ENCODE measurements at regions not wholly inside any gene's neighbourhood (a gene's known extent, or its start where the extent isn't known, plus 50 kb on each side); places are given as distances from the start of the nearest gene placed in this dataset.

- ChIA-PET POLR2A (no interaction called here), CTCF (interaction anchor here (0.6 to 7.7 kb wide), 41 partner anchors 8 to 541 kb away, joined by 3 to 130 read pairs (median 5); partner anchors contain the start of gene TRUB1)
- Histone ChIP-seq H3K9me3 (ENCODE audit: control insufficient read depth, insufficient read depth, low read length) (no peaks in the 10 kb centered on the region), H3K27me3 (ENCODE audit: control insufficient read depth, insufficient read depth, low read length) (no peaks in the 10 kb centered on the region), H3K4me3 (ENCODE audit: low read depth, low read length) (no peak overlapping the region), H3K27ac (ENCODE audit: low read depth, low read length) (no peak overlapping the region)
- DNase-seq (ENCODE audit: low read depth, low spot score) = no peak
- no peak for TF ChIP-seq CTCF (IDR thresholded peaks at IDR 0.05; ENCODE audit: low read depth, low read length)
These were observed 55.7 kb downstream of the FHIP2A start for GRCh38 chr10:114877301-114877644.

DNA sequence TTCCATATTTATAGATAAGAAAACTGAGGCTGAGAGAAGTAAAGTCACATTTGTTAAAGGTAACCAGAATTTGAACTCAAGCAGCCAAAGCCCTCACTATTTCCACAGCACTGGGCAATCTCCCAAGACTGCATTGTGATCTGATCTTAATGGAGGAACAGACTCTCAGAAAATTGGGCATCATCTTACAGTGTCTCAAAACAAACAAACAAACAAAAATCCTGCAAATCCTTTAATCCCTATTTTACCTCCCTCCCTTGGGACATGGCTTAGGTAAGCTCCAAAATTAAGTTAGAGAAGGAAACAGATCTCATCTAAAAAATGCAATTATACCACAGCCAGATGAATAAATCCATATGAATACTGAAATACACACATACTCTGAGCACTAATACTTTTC is 57.5 kb downstream of the FHIP2A start:
- Histone ChIP-seq H3K4me3 (ENCODE audit: low read depth, low read length) (no peak overlapping the region), H3K9me3 (ENCODE audit: control insufficient read depth, insufficient read depth, low read length) (no peaks in the 10 kb centered on the region), H3K27me3 (ENCODE audit: control insufficient read depth, insufficient read depth, low read length) (peaks cover 2% of the 10 kb centered on the region), H3K27ac (ENCODE audit: low read depth, low read length) (no peak overlapping the region)
- no peak for TF ChIP-seq CTCF (IDR thresholded peaks at IDR 0.05; ENCODE audit: low read depth, low read length)
- ChIA-PET POLR2A (no interaction called here), CTCF (interaction anchor here (0.7 to 7.7 kb wide), 22 partner anchors 8 to 576 kb away, joined by 3 to 130 read pairs (median 4); partner anchors contain the start of gene FHIP2A)
- no peak for DNase-seq (ENCODE audit: low read depth, low spot score)

DNA sequence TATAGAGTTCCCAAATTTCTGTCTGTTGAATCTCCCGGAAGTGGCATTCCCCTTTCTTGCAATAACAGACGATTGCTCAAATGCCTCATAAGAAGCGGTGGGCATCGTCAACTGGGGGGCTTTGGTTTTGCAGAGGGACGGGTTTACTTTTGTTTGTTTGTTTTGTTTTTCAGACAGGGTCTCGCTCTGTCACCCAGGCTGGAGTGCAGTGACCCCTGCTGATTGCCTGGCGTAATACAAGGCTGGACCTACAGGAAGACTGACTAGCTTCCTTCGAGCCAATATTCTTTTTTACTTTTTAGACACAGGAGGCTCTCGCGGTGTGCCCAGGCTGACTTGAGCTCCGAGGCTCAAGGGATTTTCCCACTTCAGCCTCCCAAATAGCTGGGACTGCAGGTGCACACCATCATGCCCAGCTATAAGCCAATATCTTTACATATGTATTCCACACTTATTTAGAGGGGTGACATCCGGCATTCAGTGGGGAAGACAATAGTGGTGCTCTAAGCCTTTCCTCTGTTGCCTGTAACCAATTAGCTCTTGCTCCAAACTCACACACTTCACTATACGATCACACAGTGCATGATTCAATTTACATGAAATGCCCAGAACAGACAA is 58.1 kb downstream of the FHIP2A start:
- peaks cover 2% of the 10 kb centered on the region for H3K27me3 ChIP-seq (ENCODE audit: control insufficient read depth, insufficient read depth, low read length)
- no peak overlapping the region for H3K4me3 ChIP-seq (ENCODE audit: low read depth, low read length)
- no peak overlapping the region for H3K27ac ChIP-seq (ENCODE audit: low read depth, low read length)
- ChIA-PET CTCF (interaction anchor here (0.5 to 7.7 kb wide), 23 partner anchors 11 to 577 kb away, joined by 3 to 130 read pairs (median 4); partner anchors contain the start of gene FHIP2A), POLR2A (no interaction called here)
- TF ChIP-seq CTCF (IDR thresholded peaks at IDR 0.05; ENCODE audit: low read depth, low read length) = peak; percentile 64
- no peaks in the 10 kb centered on the region for H3K9me3 ChIP-seq (ENCODE audit: control insufficient read depth, insufficient read depth, low read length)
- DNase-seq (ENCODE audit: low read depth, low spot score) = no peak

DNA sequence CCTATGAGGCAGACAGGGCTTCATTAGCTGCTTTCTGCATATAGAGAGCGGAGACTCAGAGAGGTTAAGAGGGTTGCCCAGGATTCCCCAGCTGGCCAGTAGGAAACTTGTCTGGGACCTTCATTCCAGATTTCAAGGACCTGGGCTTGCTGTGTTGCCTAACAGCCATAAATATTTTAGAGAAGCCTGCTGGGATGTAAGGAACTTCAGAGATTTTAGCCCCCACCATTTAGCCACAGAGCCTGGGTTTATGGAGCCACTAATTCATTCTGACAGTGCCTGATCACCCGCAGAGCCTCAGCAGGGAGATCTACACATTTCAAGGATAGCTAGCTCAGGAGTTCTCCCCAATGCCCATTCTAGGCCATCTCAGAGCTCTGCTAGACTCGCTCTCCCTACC is 56.6 kb upstream of the TRUB1 start:
- DNase-seq (ENCODE audit: low read depth, low spot score) = no peak
- POLR2A ChIA-PET = no interaction called here

More for the DNA sequence above, 56.6 kb upstream of the TRUB1 start:
- Histone ChIP-seq H3K9me3 (ENCODE audit: control insufficient read depth, insufficient read depth, low read length) (no peaks in the 10 kb centered on the region), H3K27me3 (ENCODE audit: control insufficient read depth, insufficient read depth, low read length) (peaks cover 2% of the 10 kb centered on the region), H3K27ac (ENCODE audit: low read depth, low read length) (no peak overlapping the region), H3K4me3 (ENCODE audit: low read depth, low read length) (no peak overlapping the region)
- CTCF ChIA-PET = interaction anchor here (1.1 to 7.7 kb wide), 3 partner anchors 34 to 454 kb away, joined by 3 to 130 read pairs (median 14); no protein-coding TSS in a partner anchor
- no peak for TF ChIP-seq CTCF (IDR thresholded peaks at IDR 0.05; ENCODE audit: low read depth, low read length)

Data from AG04450 (cell line).